Superior temporal gyrus (tissue), 1 donor: ENCODE measurements at regions not wholly inside any gene's neighbourhood (a gene's known extent, or its start where the extent isn't known, plus 50 kb on each side); places are given as distances from the start of the nearest gene placed in this dataset.
A peak's percentile ranks its signal among the peaks of the same experiment; 100 is the strongest.
"Not testable (repeated sequence)": the region's sequence is repeated elsewhere in the genome, so short reads cannot be mapped to it uniquely, and the experiment has no call there.

Experiments
- DNase-seq: peaks from one replicate; pipeline ENCODE4 v3.0.0-alpha.2; 2016; ENCODE audit errors: extremely low spot score

GRCh38 chr2:55811048-55811447 is 112.5 kb downstream of the EFEMP1 start:
- no peak for DNase-seq

GRCh38 chr2:55810622-55811020 is 113.0 kb downstream of the EFEMP1 start:
- DNase-seq = no peak

- DNase-seq = no peak
Observed at GRCh38 chr2:55809875-55810621, 113.5 kb downstream of the EFEMP1 start.

- DNase-seq = no peak
Observed at GRCh38 chr2:55807900-55808299, 114.3 kb upstream of the PNPT1 start.

- peak; percentile 63 for DNase-seq
Observed at GRCh38 chr2:55805686-55806085, 112.0 kb upstream of the PNPT1 start.

- DNase-seq = peak; percentile 46
Observed at GRCh38 chr2:55804535-55804934, 110.9 kb upstream of the PNPT1 start.

GRCh38 chr2:55802067-55802466 is 108.4 kb upstream of the PNPT1 start:
- no peak for DNase-seq

GRCh38 chr2:55801436-55801835 is 107.8 kb upstream of the PNPT1 start:
- DNase-seq = no peak

- not testable (repeated sequence) for DNase-seq
Observed at GRCh38 chr2:55799624-55800023, 106.0 kb upstream of the PNPT1 start.

GRCh38 chr2:55796121-55796520 is 102.5 kb upstream of the PNPT1 start:
- DNase-seq = no peak

GRCh38 chr2:55793602-55794001 is 100.0 kb upstream of the PNPT1 start:
- not testable (repeated sequence) for DNase-seq

- no peak for DNase-seq
Observed at GRCh38 chr2:55786280-55786679, 92.6 kb upstream of the PNPT1 start.

- not testable (repeated sequence) for DNase-seq
Observed at GRCh38 chr2:55783751-55784150, 90.1 kb upstream of the PNPT1 start.

GRCh38 chr2:55782528-55783173 is 89.0 kb upstream of the PNPT1 start:
- DNase-seq = no peak

- no peak for DNase-seq
Observed at GRCh38 chr2:55781542-55781941, 87.9 kb upstream of the PNPT1 start.

- DNase-seq = no peak
Observed at GRCh38 chr2:55780697-55781096, 87.1 kb upstream of the PNPT1 start.

GRCh38 chr2:55779459-55780421 is 86.1 kb upstream of the PNPT1 start:
- DNase-seq = no peak

- no peak for DNase-seq
Observed at GRCh38 chr2:55776966-55777365, 83.3 kb upstream of the PNPT1 start.

GRCh38 chr2:55776479-55776878 is 82.8 kb upstream of the PNPT1 start:
- no peak for DNase-seq

- no peak for DNase-seq
Observed at GRCh38 chr2:55775828-55776227, 82.2 kb upstream of the PNPT1 start.

GRCh38 chr2:55773651-55774050 is 80.0 kb upstream of the PNPT1 start:
- DNase-seq = not testable (repeated sequence)
